ENCODE measurements at regions not wholly inside any gene's neighbourhood (a gene's known extent, or its start where the extent isn't known, plus 50 kb on each side); places are given as distances from the start of the nearest gene placed in this dataset.

DNA sequence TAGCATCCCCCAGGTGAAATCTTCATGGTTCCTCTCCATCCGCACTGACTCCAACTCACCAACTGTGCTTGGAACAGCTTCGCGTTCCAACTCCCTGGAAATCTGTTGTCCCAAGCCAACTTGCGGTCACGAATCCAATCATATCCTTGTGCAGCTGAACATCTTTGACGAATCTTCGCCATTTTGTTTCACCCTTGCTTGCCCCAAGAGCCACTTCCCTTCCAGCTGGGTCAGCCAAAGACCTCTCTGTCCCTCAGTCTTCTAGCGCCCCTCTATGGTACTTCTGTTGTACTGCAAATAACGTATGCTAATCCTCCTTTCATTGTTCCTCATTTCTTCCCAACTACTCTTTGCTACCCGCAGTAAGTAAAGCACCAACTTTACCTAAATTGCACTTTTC lies 61.0 kb upstream of the TARS1 start:
- Histone ChIP-seq H3K27ac (ENCODE audit: low read depth, low read length, severe bottlenecking) (no peak overlapping the region), H3K4me1 (ENCODE audit: control insufficient read depth, insufficient read depth, low read length, poor library complexity, severe bottlenecking) (no peaks in the 10 kb centered on the region), H3K4me3 (ENCODE audit: extremely low read depth, insufficient read depth, low read length, poor library complexity, severe bottlenecking) (no peak overlapping the region), H3K9me3 (ENCODE audit: control insufficient read depth, low read length) (no peaks in the 10 kb centered on the region), H3K36me3 (ENCODE audit: control insufficient read depth, insufficient read depth, low read length) (no peaks in the 10 kb centered on the region)
- 70 to 75% methylated on average over 10 of the region's 10 CpGs for WGBS, 2 experiments (ENCODE audit: insufficient coverage in 2 of 2)

DNA sequence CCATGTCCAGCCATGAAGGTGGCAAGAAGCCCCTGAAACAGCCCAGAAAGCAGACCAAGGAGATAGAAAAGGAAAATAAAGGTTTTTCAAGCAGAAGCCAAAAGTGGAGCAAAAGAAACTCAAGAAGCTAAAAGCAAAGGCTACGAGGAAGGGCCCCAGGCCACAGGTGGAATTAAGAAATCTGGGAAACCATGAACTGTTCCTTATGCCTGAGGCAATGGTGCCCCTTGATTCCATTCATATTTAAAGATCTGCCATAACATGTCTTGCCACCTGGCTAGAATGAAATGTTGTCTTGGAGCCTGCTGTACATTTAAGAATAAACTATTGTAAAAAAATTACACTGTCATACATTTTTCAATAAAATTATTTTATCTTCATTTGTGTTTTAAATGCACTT lies 59.5 kb upstream of the TARS1 start:
- no peak overlapping the region for H3K27ac ChIP-seq (ENCODE audit: low read depth, low read length, severe bottlenecking)
- peaks cover 8% of the 10 kb centered on the region for H3K9me3 ChIP-seq (ENCODE audit: control insufficient read depth, low read length)
- 86% methylated on average over 1 of the region's 1 CpG for WGBS, 2 experiments (ENCODE audit: insufficient coverage in 2 of 2)
- no peaks in the 10 kb centered on the region for H3K36me3 ChIP-seq (ENCODE audit: control insufficient read depth, insufficient read depth, low read length)
- H3K4me3 ChIP-seq (ENCODE audit: extremely low read depth, insufficient read depth, low read length, poor library complexity, severe bottlenecking): no peak overlapping the region
- no peaks in the 10 kb centered on the region for H3K4me1 ChIP-seq (ENCODE audit: control insufficient read depth, insufficient read depth, low read length, poor library complexity, severe bottlenecking)

Data from mesodermal cell (in vitro differentiated cells).